ENCODE measurements at regions not wholly inside any gene's neighbourhood (a gene's known extent, or its start where the extent isn't known, plus 50 kb on each side); places are given as distances from the start of the nearest gene placed in this dataset.

GRCh38 chr3:151638555-151639417 lies 94.9 kb upstream of the AADACL2 start:
- Histone ChIP-seq H3K27me3 (ENCODE audit: control insufficient read depth in 2 of 2, insufficient read depth in 2 of 2, low read length in 2 of 2) (no peaks in the 10 kb centered on the region), H3K9ac (ENCODE audit: insufficient read depth, low read length, poor library complexity, severe bottlenecking) (no peak overlapping the region), H2AFZ (ENCODE audit: insufficient read depth, low read depth, low read length, poor library complexity, severe bottlenecking) (no peak overlapping the region), H4K20me1 (ENCODE audit: insufficient read depth, low read length) (no peaks in the 10 kb centered on the region), H3K4me1 (ENCODE audit: control insufficient read depth in 1 of 2, insufficient read depth in 2 of 2, low read length in 2 of 2) (no peaks in the 10 kb centered on the region), H3K4me3 (replicated peaks in 1 of 3; ENCODE audit: low read depth in 2 of 3, low read length in 3 of 3) (no peak overlapping the region), H3K36me3 (replicated peaks in 1 of 2; ENCODE audit: control insufficient read depth in 1 of 2, insufficient read depth in 2 of 2, low read length in 2 of 2) (no peaks in the 10 kb centered on the region), H3K79me2 (ENCODE audit: insufficient read depth, low read length) (no peaks in the 10 kb centered on the region), H3K9me3 (replicated peaks in 1 of 2; ENCODE audit: control insufficient read depth in 1 of 2, insufficient read depth in 1 of 2, low read length in 2 of 2) (no peaks in the 10 kb centered on the region), H3K4me2 (replicated peaks; ENCODE audit: extremely low read depth, low read length, poor library complexity, severe bottlenecking) (no peak overlapping the region), H3K27ac (ENCODE audit: low read depth in 1 of 2, low read length in 2 of 2) (no peak overlapping the region)
- Mint-ChIP-seq H3K27ac (no peak overlapping the region), H3K4me1 (no peaks in the 10 kb centered on the region), H3K27me3 (ENCODE audit: low read depth in 3 of 3) (peaks cover 0 to under 1% (median 0%) of the 10 kb centered on the region in 3 donors), H3K9me3 (peaks cover 0 to 3% (median 0%) of the 10 kb centered on the region in 7 donors), H3K4me3 (no peak overlapping the region), H3K36me3 (no peaks in the 10 kb centered on the region)
- intact Hi-C loops (cut with micrococcal nuclease): no loop called here
- WGBS (ENCODE audit: insufficient coverage): 14% methylated on average over 1 of the region's 4 CpGs
- no peak for DNase-seq
- TF ChIP-seq CTCF (IDR thresholded peaks at IDR 0.05): no peak

- no peaks in the 10 kb centered on the region for H4K20me1 ChIP-seq (ENCODE audit: insufficient read depth, low read length)
- no peak overlapping the region for H3K9ac ChIP-seq (ENCODE audit: insufficient read depth, low read length, poor library complexity, severe bottlenecking)
- H3K27me3 ChIP-seq (ENCODE audit: control insufficient read depth in 2 of 2, insufficient read depth in 2 of 2, low read length in 2 of 2): no peaks in the 10 kb centered on the region
- intact Hi-C loops (cut with micrococcal nuclease): no loop called here
- TF ChIP-seq CTCF (IDR thresholded peaks at IDR 0.05): no peak
- no peak overlapping the region for H2AFZ ChIP-seq (ENCODE audit: insufficient read depth, low read depth, low read length, poor library complexity, severe bottlenecking)
- Mint-ChIP-seq H3K4me3 (no peak overlapping the region), H3K4me1 (peaks cover 4% of the 10 kb centered on the region), H3K27me3 (ENCODE audit: low read depth in 3 of 3) (peaks cover 0 to 4% (median 0%) of the 10 kb centered on the region in 3 donors), H3K27ac (no peak overlapping the region), H3K36me3 (no peaks in the 10 kb centered on the region), H3K9me3 (no peaks in the 10 kb centered on the region)
- no peak for DNase-seq
- H3K4me2 ChIP-seq (replicated peaks; ENCODE audit: extremely low read depth, low read length, poor library complexity, severe bottlenecking): no peak overlapping the region
- H3K27ac ChIP-seq (ENCODE audit: low read depth in 1 of 2, low read length in 2 of 2): no peak overlapping the region
- no peaks in the 10 kb centered on the region for H3K79me2 ChIP-seq (ENCODE audit: insufficient read depth, low read length)
- H3K4me1 ChIP-seq (ENCODE audit: control insufficient read depth in 1 of 2, insufficient read depth in 2 of 2, low read length in 2 of 2): no peaks in the 10 kb centered on the region
- H3K9me3 ChIP-seq (replicated peaks in 1 of 2; ENCODE audit: control insufficient read depth in 1 of 2, insufficient read depth in 1 of 2, low read length in 2 of 2): no peaks in the 10 kb centered on the region
- 100% methylated on average over 2 of the region's 3 CpGs for WGBS (ENCODE audit: insufficient coverage)
- H3K36me3 ChIP-seq (replicated peaks in 1 of 2; ENCODE audit: control insufficient read depth in 1 of 2, insufficient read depth in 2 of 2, low read length in 2 of 2): no peaks in the 10 kb centered on the region
- H3K4me3 ChIP-seq (replicated peaks in 1 of 3; ENCODE audit: low read depth in 2 of 3, low read length in 3 of 3): no peak overlapping the region
Measured at GRCh38 chr3:151635905-151636304, 97.8 kb upstream of the AADACL2 start.
